H1 (cell line): ENCODE measurements at regions not wholly inside any gene's neighbourhood (a gene's known extent, or its start where the extent isn't known, plus 50 kb on each side); places are given as distances from the start of the nearest gene placed in this dataset.

Experiments
- CBX8 ChIP-seq: fragments of 300-800, 300-1000 bp; sonication (generic); IDR thresholded peaks from 2 replicates; pipeline ENCODE4 v1.7.1; 2016; ENCODE audit warnings: low read depth, low read length, borderline replicate concordance
- EP300 ChIP-seq, 2 experiments: IDR thresholded peaks; 1 replicate in 1 of 2; 2 replicates in 1 of 2; pipeline ENCODE4 v1.6.1; 2011 to 2012; ENCODE audit warnings: low read depth in 2 of 2, low read length in 2 of 2, mild to moderate bottlenecking in 2 of 2, borderline replicate concordance in 1 of 2, inconsistent platforms in 1 of 2, moderate library complexity in 1 of 2
- EZH2 ChIP-seq: fragments of 200-600 bp; sonication (generic); IDR thresholded peaks from 2 replicates; pipeline ENCODE4 v1.7.1; 2012; ENCODE audit warnings: low read depth, mild to moderate bottlenecking, moderate library complexity, low read length, inconsistent platforms; ENCODE audit not compliant: severe bottlenecking
- POLR2A ChIP-seq, 2 experiments: IDR thresholded peaks; 1 replicate in 1 of 2; 2 replicates in 1 of 2; pipeline ENCODE4 v1.6.1; 2011; ENCODE audit warnings: low read depth in 2 of 2, low read length in 2 of 2, mild to moderate bottlenecking in 2 of 2; ENCODE audit errors: control extremely low read depth in 1 of 2
- POLR2AphosphoS5 ChIP-seq: IDR thresholded peaks from 2 replicates; pipeline ENCODE4 v1.6.1; 2011; ENCODE audit warnings: low read depth, low read length
- RAD21 ChIP-seq, 2 experiments: IDR thresholded peaks in 1 of 2; conservative IDR thresholded peaks in 1 of 2; 2 replicates each; pipeline ENCODE4 v1.6.1; 2011; ENCODE audit warnings: low read depth in 2 of 2, low read length in 2 of 2, improper control_type of control experiment in 1 of 2, inconsistent platforms in 1 of 2, mild to moderate bottlenecking in 1 of 2, moderate library complexity in 1 of 2
- RBBP5 ChIP-seq: IDR thresholded peaks from 2 replicates; pipeline ENCODE4 v1.7.1; 2012; ENCODE audit warnings: low read depth, mild to moderate bottlenecking, inconsistent platforms, low read length, moderate library complexity, borderline replicate concordance
- RXRA ChIP-seq: IDR thresholded peaks from 2 replicates; pipeline ENCODE4 v1.6.1; 2011; ENCODE audit warnings: low read depth, mild to moderate bottlenecking, low read length, moderate library complexity; ENCODE audit not compliant: insufficient read depth
- SP2 ChIP-seq: IDR thresholded peaks from 2 replicates; pipeline ENCODE4 v1.6.1; 2012; ENCODE audit warnings: mild to moderate bottlenecking, low read length, inconsistent platforms
- SP4 ChIP-seq: IDR thresholded peaks from 2 replicates; pipeline ENCODE4 v1.6.1; 2012; ENCODE audit warnings: low read length, inconsistent platforms
- TAF1 ChIP-seq: IDR thresholded peaks from 2 replicates; pipeline ENCODE4 v1.6.1; 2011; ENCODE audit warnings: mild to moderate bottlenecking, low read depth, low read length
- YY1 ChIP-seq: IDR thresholded peaks from 2 replicates; pipeline ENCODE4 v1.6.1; 2011; ENCODE audit warnings: low read depth, mild to moderate bottlenecking, low read length
- TF ChIP-seq, protein P1 (sequence below), 3 experiments: IDR thresholded peaks; 1 replicate in 2 of 3; 2 replicates in 1 of 3; pipeline versions ENCODE4 v1.5.1 to v1.6.1; 2011; ENCODE audit warnings: low read length in 3 of 3, mild to moderate bottlenecking in 3 of 3, inconsistent platforms in 2 of 3, low read depth in 1 of 3, moderate library complexity in 1 of 3; ENCODE audit not compliant: insufficient read depth in 1 of 3; ENCODE audit errors: control extremely low read depth in 1 of 3

DNA sequence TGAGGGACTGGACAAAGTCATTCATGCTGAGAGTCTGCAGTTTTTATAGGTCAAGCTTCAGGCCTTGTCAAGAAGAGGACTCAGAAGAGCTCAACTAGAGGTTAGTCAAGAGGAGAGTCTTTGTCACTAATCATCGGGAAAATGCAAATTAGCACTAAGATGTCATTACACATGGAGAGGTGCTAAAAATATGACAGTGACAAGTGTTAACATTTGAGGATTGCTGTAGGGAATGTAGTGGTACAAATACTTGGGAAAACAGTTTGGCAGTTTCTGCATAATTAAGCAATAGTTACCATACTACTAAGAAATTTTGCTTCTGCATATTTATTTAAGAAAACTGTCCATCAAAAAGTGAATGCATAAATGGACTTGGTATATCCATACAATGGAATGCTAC is 60.9 kb upstream of the CSRP2 start:
- TF ChIP-seq RBBP5 (no peak), POLR2A (IDR thresholded peaks at IDR 0.05; ENCODE audit: control extremely low read depth in 1 of 2, low read depth in 2 of 2, low read length in 2 of 2) (no peak), EZH2 (no peak), RAD21 (IDR thresholded peaks at IDR 0.05 in 1 of 2, conservative IDR thresholded peaks at IDR 0.05 in 1 of 2; ENCODE audit: low read depth in 2 of 2, low read length in 2 of 2) (no peak), SP4 (no peak), CBX8 (no peak), EP300 (IDR thresholded peaks at IDR 0.05; ENCODE audit: borderline replicate concordance in 1 of 2, low read depth in 2 of 2, low read length in 2 of 2) (no peak), RXRA (no peak), SP2 (no peak), YY1 (no peak), TAF1 (no peak), POLR2AphosphoS5 (no peak)
- TF ChIP-seq, protein P1, sequence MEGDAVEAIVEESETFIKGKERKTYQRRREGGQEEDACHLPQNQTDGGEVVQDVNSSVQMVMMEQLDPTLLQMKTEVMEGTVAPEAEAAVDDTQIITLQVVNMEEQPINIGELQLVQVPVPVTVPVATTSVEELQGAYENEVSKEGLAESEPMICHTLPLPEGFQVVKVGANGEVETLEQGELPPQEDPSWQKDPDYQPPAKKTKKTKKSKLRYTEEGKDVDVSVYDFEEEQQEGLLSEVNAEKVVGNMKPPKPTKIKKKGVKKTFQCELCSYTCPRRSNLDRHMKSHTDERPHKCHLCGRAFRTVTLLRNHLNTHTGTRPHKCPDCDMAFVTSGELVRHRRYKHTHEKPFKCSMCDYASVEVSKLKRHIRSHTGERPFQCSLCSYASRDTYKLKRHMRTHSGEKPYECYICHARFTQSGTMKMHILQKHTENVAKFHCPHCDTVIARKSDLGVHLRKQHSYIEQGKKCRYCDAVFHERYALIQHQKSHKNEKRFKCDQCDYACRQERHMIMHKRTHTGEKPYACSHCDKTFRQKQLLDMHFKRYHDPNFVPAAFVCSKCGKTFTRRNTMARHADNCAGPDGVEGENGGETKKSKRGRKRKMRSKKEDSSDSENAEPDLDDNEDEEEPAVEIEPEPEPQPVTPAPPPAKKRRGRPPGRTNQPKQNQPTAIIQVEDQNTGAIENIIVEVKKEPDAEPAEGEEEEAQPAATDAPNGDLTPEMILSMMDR (IDR thresholded peaks at IDR 0.05; ENCODE audit: control extremely low read depth in 1 of 3, insufficient read depth in 1 of 3, low read depth in 1 of 3, low read length in 3 of 3) = no peak
